HL-60 (cell line): ENCODE measurements at regions not wholly inside any gene's neighbourhood (a gene's known extent, or its start where the extent isn't known, plus 50 kb on each side); places are given as distances from the start of the nearest gene placed in this dataset.

Source experiments
- DNase-seq, 2 experiments: peaks; one replicate each; pipeline ENCODE4 v3.0.0-alpha.2; 2010 to 2020; ENCODE audit warnings: low read depth in 1 of 2, low spot score in 1 of 2
- H3K27ac ChIP-seq: fragments of 250-450 bp; sonication (Bioruptor Pico); replicated peaks from 2 replicates; pipeline ENCODE4 v1.5.1; 2020; ENCODE audit warnings: mild to moderate bottlenecking, moderate library complexity
- H3K27me3 ChIP-seq: fragments of 250-450 bp; sonication (Bioruptor Pico); 2 replicates; pipeline ENCODE4 v1.5.1; 2021; ENCODE audit warnings: mild to moderate bottlenecking, moderate library complexity; ENCODE audit not compliant: insufficient read depth, poor library complexity, severe bottlenecking
- H3K4me3 ChIP-seq: replicated peaks from 2 replicates; pipeline ENCODE4 v1.5.1; 2011; ENCODE audit warnings: mild to moderate bottlenecking, control low read depth, low read length; ENCODE audit not compliant: insufficient read depth
- GABPA ChIP-seq: IDR thresholded peaks from 2 replicates; pipeline ENCODE4 v1.6.1; 2012; ENCODE audit warnings: low read depth
- POLR2AphosphoS5 ChIP-seq: IDR thresholded peaks from 2 replicates; pipeline ENCODE4 v1.6.1; 2012; ENCODE audit warnings: low read depth
- SPI1 ChIP-seq: IDR thresholded peaks from 2 replicates; pipeline ENCODE4 v1.6.1; 2012; ENCODE audit warnings: low read depth, mild to moderate bottlenecking, borderline replicate concordance
- TF ChIP-seq, protein P1 (sequence below): IDR thresholded peaks from 2 replicates; pipeline ENCODE4 v1.6.1; 2012; ENCODE audit warnings: low read depth; ENCODE audit not compliant: insufficient replicate concordance
- TF ChIP-seq, protein P2 (sequence below): IDR thresholded peaks from one replicate; pipeline ENCODE4 v1.5.1; 2011; ENCODE audit warnings: low read length, control low read depth, inconsistent platforms; ENCODE audit not compliant: insufficient read depth

DNA sequence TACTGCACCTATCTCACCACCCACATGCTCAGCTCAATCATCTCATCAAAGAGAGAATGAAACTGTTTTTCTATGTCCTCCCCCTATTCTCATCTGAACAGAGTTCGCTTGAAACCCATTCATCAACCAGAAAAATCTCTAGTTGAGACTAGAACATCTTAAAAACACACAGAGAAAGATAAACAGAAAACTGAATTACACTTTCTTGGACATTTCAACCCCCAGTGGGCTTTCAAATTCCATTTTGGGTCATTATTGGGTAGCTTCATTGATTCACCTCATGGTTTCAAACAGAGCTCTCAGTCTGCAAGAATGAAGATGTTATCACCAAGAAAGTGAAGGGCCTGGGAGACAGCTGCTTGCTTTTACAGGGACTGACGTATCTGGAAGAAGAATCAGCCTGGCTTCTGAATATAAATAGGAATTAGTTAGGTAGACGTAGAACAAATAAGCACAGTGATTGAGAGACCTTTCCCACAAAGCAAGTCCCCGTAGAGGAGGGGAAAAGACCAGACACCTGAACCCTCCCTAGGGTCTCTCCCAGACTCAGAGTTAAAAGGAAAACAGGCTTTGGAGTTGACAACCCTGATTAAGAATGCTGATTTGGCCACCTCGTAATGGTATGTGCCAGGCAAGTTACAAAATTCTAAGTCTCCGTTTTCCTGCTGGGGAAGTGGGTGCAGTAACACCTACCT, 155.7 kb downstream of the BBOX1 start:
- Histone ChIP-seq H3K4me3 (no peak overlapping the region), H3K27me3 (no peaks in the 10 kb centered on the region), H3K27ac (no peak overlapping the region)
- DNase-seq = no peak
- no peak for TF ChIP-seq POLR2AphosphoS5
- TF ChIP-seq GABPA = no peak
- TF ChIP-seq, protein P1, sequence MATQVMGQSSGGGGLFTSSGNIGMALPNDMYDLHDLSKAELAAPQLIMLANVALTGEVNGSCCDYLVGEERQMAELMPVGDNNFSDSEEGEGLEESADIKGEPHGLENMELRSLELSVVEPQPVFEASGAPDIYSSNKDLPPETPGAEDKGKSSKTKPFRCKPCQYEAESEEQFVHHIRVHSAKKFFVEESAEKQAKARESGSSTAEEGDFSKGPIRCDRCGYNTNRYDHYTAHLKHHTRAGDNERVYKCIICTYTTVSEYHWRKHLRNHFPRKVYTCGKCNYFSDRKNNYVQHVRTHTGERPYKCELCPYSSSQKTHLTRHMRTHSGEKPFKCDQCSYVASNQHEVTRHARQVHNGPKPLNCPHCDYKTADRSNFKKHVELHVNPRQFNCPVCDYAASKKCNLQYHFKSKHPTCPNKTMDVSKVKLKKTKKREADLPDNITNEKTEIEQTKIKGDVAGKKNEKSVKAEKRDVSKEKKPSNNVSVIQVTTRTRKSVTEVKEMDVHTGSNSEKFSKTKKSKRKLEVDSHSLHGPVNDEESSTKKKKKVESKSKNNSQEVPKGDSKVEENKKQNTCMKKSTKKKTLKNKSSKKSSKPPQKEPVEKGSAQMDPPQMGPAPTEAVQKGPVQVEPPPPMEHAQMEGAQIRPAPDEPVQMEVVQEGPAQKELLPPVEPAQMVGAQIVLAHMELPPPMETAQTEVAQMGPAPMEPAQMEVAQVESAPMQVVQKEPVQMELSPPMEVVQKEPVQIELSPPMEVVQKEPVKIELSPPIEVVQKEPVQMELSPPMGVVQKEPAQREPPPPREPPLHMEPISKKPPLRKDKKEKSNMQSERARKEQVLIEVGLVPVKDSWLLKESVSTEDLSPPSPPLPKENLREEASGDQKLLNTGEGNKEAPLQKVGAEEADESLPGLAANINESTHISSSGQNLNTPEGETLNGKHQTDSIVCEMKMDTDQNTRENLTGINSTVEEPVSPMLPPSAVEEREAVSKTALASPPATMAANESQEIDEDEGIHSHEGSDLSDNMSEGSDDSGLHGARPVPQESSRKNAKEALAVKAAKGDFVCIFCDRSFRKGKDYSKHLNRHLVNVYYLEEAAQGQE = no peak
- TF ChIP-seq, protein P2, sequence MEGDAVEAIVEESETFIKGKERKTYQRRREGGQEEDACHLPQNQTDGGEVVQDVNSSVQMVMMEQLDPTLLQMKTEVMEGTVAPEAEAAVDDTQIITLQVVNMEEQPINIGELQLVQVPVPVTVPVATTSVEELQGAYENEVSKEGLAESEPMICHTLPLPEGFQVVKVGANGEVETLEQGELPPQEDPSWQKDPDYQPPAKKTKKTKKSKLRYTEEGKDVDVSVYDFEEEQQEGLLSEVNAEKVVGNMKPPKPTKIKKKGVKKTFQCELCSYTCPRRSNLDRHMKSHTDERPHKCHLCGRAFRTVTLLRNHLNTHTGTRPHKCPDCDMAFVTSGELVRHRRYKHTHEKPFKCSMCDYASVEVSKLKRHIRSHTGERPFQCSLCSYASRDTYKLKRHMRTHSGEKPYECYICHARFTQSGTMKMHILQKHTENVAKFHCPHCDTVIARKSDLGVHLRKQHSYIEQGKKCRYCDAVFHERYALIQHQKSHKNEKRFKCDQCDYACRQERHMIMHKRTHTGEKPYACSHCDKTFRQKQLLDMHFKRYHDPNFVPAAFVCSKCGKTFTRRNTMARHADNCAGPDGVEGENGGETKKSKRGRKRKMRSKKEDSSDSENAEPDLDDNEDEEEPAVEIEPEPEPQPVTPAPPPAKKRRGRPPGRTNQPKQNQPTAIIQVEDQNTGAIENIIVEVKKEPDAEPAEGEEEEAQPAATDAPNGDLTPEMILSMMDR = no peak
- TF ChIP-seq SPI1 = no peak

DNA sequence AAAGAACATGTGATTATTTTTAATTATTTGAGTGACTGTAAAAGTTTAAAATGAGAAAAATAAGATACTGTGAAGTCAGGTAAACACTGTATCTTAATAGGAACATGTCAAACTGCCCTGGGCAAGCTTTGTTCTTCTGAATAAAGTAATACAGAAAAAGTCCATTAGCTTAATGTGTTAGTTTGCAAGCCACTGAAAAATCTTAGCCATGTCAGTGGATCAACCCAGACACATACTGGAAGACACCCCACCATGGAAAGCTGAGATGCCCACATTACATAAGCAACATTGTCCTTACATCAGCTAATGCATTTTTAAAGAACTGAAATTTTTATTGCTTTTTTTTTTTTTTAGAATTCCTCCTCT, 155.2 kb downstream of the BBOX1 start:
- Histone ChIP-seq H3K4me3 (no peak overlapping the region), H3K27me3 (no peaks in the 10 kb centered on the region), H3K27ac (no peak overlapping the region)
- TF ChIP-seq SPI1 = no peak
- TF ChIP-seq, protein P1 = no peak
- no peak for TF ChIP-seq GABPA
- TF ChIP-seq, protein P2 = no peak
- TF ChIP-seq POLR2AphosphoS5 = no peak
- DNase-seq = no peak

DNA sequence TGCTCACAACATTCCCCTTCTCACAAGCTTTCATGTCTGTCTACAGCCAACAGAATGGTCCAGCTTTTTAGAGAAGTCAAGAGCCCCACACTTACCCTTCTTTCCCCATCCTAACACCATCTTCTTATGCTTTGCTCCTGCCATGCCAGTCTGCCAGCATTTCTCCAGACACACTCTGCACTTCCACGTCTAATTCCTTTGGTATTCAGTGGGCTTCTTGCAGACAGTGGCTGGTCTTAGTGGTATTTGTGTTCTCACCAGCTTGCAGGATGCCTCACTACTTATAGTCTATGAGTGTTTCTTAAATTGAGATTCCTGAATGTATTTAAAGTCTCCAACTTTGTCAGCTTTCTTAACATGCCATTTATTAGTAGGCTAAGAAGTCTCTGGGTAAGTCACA, 154.4 kb downstream of the BBOX1 start:
- TF ChIP-seq POLR2AphosphoS5 = no peak
- no peak for TF ChIP-seq GABPA
- TF ChIP-seq, protein P2 = no peak
- TF ChIP-seq SPI1 = no peak
- TF ChIP-seq, protein P1 = no peak
- no peak for DNase-seq
- Histone ChIP-seq H3K27ac (no peak overlapping the region), H3K4me3 (no peak overlapping the region), H3K27me3 (no peaks in the 10 kb centered on the region)
